Cardiac septum (tissue), 1 donor: ENCODE measurements at regions not wholly inside any gene's neighbourhood (a gene's known extent, or its start where the extent isn't known, plus 50 kb on each side); places are given as distances from the start of the nearest gene placed in this dataset.
"Not testable (repeated sequence)": the region's sequence is repeated elsewhere in the genome, so short reads cannot be mapped to it uniquely, and the experiment has no call there.

Experiments
- DNase-seq: peaks from one replicate; pipeline ENCODE4 v3.0.0-alpha.2; 2020; ENCODE audit warnings: low spot score
- intact Hi-C: fragments of 100-400 bp; cut with DNase I; formaldehyde crosslinking; loops from one replicate; pipeline ENCODE4 v1.14.0; 2022
- donor health status: DM: no; HTN: no; CAD: no.

GRCh38 chr13:67946131-67946530 is 716.0 kb upstream of the PCDH9 start:
- no peak for DNase-seq
- intact Hi-C loops = no loop called here

GRCh38 chr13:67943116-67943515 is 713.0 kb upstream of the PCDH9 start:
- DNase-seq = no peak
- intact Hi-C loops = no loop called here

GRCh38 chr13:67935626-67936025 is 705.5 kb upstream of the PCDH9 start:
- DNase-seq = no peak
- intact Hi-C loops = no loop called here

GRCh38 chr13:67934617-67935330 is 704.6 kb upstream of the PCDH9 start:
- no peak for DNase-seq
- intact Hi-C loops = no loop called here

- intact Hi-C loops = no loop called here
- DNase-seq = no peak
These were observed 702.9 kb upstream of the PCDH9 start for GRCh38 chr13:67932991-67933390.

GRCh38 chr13:67917291-67917987 is 687.3 kb upstream of the PCDH9 start:
- intact Hi-C loops = no loop called here
- DNase-seq = no peak

GRCh38 chr13:67916650-67917049 is 686.5 kb upstream of the PCDH9 start:
- intact Hi-C loops = no loop called here
- DNase-seq = no peak

GRCh38 chr13:67914535-67914934 is 684.4 kb upstream of the PCDH9 start:
- DNase-seq = no peak
- intact Hi-C loops = no loop called here

- intact Hi-C loops, DNase-seq: not testable (repeated sequence)
These were observed 672.8 kb upstream of the PCDH9 start for GRCh38 chr13:67902960-67903359.

- intact Hi-C loops = no loop called here
- DNase-seq = no peak
These were observed 650.8 kb upstream of the PCDH9 start for GRCh38 chr13:67880916-67881315.

- intact Hi-C loops = no loop called here
- DNase-seq = no peak
These were observed 648.2 kb upstream of the PCDH9 start for GRCh38 chr13:67878376-67878775.

GRCh38 chr13:67877031-67877430 is 646.9 kb upstream of the PCDH9 start:
- intact Hi-C loops = no loop called here
- DNase-seq = no peak

- intact Hi-C loops = no loop called here
- no peak for DNase-seq
These were observed 637.1 kb upstream of the PCDH9 start for GRCh38 chr13:67867206-67867605.

GRCh38 chr13:67860315-67860714 is 630.2 kb upstream of the PCDH9 start:
- intact Hi-C loops = no loop called here
- DNase-seq = no peak

- no peak for DNase-seq
- intact Hi-C loops = no loop called here
These were observed 629.8 kb upstream of the PCDH9 start for GRCh38 chr13:67859904-67860303.

GRCh38 chr13:67857581-67858310 is 627.6 kb upstream of the PCDH9 start:
- no peak for DNase-seq
- intact Hi-C loops = no loop called here

GRCh38 chr13:67856955-67857354 is 626.8 kb upstream of the PCDH9 start:
- DNase-seq = no peak

GRCh38 chr13:67855741-67856238 is 625.7 kb upstream of the PCDH9 start:
- intact Hi-C loops = no loop called here
- no peak for DNase-seq

More at GRCh38 chr13:67856955-67857354, 626.8 kb upstream of the PCDH9 start:
- intact Hi-C loops = no loop called here

GRCh38 chr13:67854990-67855389 is 624.9 kb upstream of the PCDH9 start:
- intact Hi-C loops = no loop called here
- no peak for DNase-seq

GRCh38 chr13:67844574-67844973 is 614.4 kb upstream of the PCDH9 start:
- intact Hi-C loops = no loop called here
- no peak for DNase-seq

- intact Hi-C loops = no loop called here
- DNase-seq = no peak
These were observed 610.9 kb upstream of the PCDH9 start for GRCh38 chr13:67841071-67841470.
